ENCODE measurements at regions not wholly inside any gene's neighbourhood (a gene's known extent, or its start where the extent isn't known, plus 50 kb on each side); places are given as distances from the start of the nearest gene placed in this dataset.

DNA sequence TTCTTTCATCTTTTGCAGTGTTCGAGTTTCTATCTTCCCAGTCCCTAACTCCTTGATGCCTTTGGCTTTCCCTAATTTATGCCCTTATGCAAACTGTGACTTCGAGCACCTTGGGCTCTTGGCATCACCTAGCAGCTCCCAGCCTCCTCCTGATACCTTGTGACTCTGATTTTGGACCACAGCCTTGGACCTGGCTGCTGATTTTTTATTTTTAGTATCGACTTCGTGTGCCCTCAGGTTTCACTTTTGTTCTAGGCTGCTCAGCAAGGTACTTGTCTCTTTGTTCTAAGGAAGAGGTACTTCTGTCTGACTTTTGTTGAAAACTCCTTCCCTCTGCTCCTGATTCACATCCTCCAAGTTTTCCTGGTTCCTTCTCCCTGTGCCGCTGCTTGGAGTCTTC is 69.6 kb upstream of the KCNK1 start:
- ChIA-PET POLR2A (no interaction called here), CTCF (no interaction called here)
- Histone ChIP-seq H3K9ac (ENCODE audit: low read length) (no peak overlapping the region), H4K20me1 (ENCODE audit: control insufficient read depth, insufficient read depth, low read length, poor library complexity, severe bottlenecking) (no peaks in the 10 kb centered on the region), H3K79me2 (ENCODE audit: control insufficient read depth, insufficient read depth, low read length) (no peaks in the 10 kb centered on the region), H3K9me3 (ENCODE audit: control extremely low read depth in 1 of 3, control insufficient read depth in 2 of 3, insufficient read depth in 1 of 3, low read length in 2 of 3) (no peaks in the 10 kb centered on the region), H3K4me1 (ENCODE audit: control insufficient read depth in 2 of 2, insufficient read depth in 2 of 2, low read length in 2 of 2) (no peaks in the 10 kb centered on the region), H3K36me3 (replicated peaks in 1 of 2; ENCODE audit: control extremely low read depth in 1 of 2, control insufficient read depth in 1 of 2, extremely low read depth in 1 of 2, insufficient read depth in 2 of 2, low read length in 1 of 2) (no peaks in the 10 kb centered on the region), H3K4me2 (replicated peaks; ENCODE audit: low read depth, low read length, poor library complexity, severe bottlenecking) (no peak overlapping the region), H3K4me3 (ENCODE audit: control extremely low read depth in 1 of 5, extremely low read depth in 1 of 5, insufficient read depth in 1 of 5, low read depth in 2 of 5, low read length in 4 of 5) (no peak overlapping the region), H2AFZ (ENCODE audit: insufficient read depth, low read depth, low read length, poor library complexity, severe bottlenecking) (no peak overlapping the region), H3K27ac (ENCODE audit: low read length in 2 of 2) (no peak overlapping the region), H3K27me3 (replicated peaks in 1 of 4; ENCODE audit: control extremely low read depth in 1 of 4, control insufficient read depth in 3 of 4, insufficient read depth in 4 of 4, low read length in 3 of 4) (no peaks in the 10 kb centered on the region)
- ATAC-seq (ENCODE audit: low read depth): no peak
- no peaks in the 10 kb centered on the region for H3K27me3 Mint-ChIP-seq
- no peaks in the 10 kb centered on the region for H3K4me1 Mint-ChIP-seq
- no peak for DNase-seq
- WGBS (ENCODE audit: insufficient coverage): 83% methylated on average over 3 of the region's 5 CpGs
- H3K27ac Mint-ChIP-seq: no peak overlapping the region
- TF ChIP-seq CTCF (IDR thresholded peaks at IDR 0.05): no peak
- TF ChIP-seq EZH2 (IDR thresholded peaks at IDR 0.05; ENCODE audit: borderline replicate concordance, insufficient read depth, low read depth, low read length, poor library complexity, severe bottlenecking): no peak
- intact Hi-C loops (cut with micrococcal nuclease): no loop called here
- H3K4me3 Mint-ChIP-seq: no peak overlapping the region
- no peaks in the 10 kb centered on the region for H3K9me3 Mint-ChIP-seq (ENCODE audit: insufficient read depth)

DNA sequence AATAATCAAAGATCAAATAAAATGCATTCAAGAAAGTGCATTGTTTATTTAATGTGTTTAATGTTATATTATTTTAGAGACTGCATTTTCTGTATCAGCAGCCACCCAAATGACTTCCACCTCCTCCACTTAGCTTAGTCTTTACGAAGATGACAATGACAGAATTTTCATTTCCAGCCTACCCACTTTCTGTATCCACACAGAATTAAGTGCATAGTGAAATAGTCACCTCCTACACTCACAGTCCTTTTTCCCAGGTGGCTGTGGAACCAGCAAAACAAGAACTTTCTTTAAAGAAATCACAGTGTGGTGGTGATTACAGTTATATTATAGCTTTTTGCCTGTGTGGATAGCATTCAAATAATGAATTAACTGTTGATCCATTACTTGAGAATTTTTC is 66.2 kb upstream of the KCNK1 start:
- H3K27me3 ChIP-seq (replicated peaks in 1 of 4; ENCODE audit: control extremely low read depth in 1 of 4, control insufficient read depth in 3 of 4, insufficient read depth in 4 of 4, low read length in 3 of 4): no peaks in the 10 kb centered on the region
- H3K9me3 Mint-ChIP-seq (ENCODE audit: insufficient read depth): no peaks in the 10 kb centered on the region
- CTCF ChIA-PET: no interaction called here

More for the DNA sequence above, 66.2 kb upstream of the KCNK1 start:
- H3K27me3 Mint-ChIP-seq: no peaks in the 10 kb centered on the region
- Histone ChIP-seq H3K36me3 (replicated peaks in 1 of 2; ENCODE audit: control extremely low read depth in 1 of 2, control insufficient read depth in 1 of 2, extremely low read depth in 1 of 2, insufficient read depth in 2 of 2, low read length in 1 of 2) (no peaks in the 10 kb centered on the region), H3K4me2 (replicated peaks; ENCODE audit: low read depth, low read length, poor library complexity, severe bottlenecking) (no peak overlapping the region), H3K27ac (ENCODE audit: low read length in 2 of 2) (no peak overlapping the region), H3K4me3 (ENCODE audit: control extremely low read depth in 1 of 5, extremely low read depth in 1 of 5, insufficient read depth in 1 of 5, low read depth in 2 of 5, low read length in 4 of 5) (no peak overlapping the region), H4K20me1 (ENCODE audit: control insufficient read depth, insufficient read depth, low read length, poor library complexity, severe bottlenecking) (no peaks in the 10 kb centered on the region), H3K9ac (ENCODE audit: low read length) (no peak overlapping the region), H3K9me3 (ENCODE audit: control extremely low read depth in 1 of 3, control insufficient read depth in 2 of 3, insufficient read depth in 1 of 3, low read length in 2 of 3) (no peaks in the 10 kb centered on the region), H3K4me1 (ENCODE audit: control insufficient read depth in 2 of 2, insufficient read depth in 2 of 2, low read length in 2 of 2) (no peaks in the 10 kb centered on the region), H2AFZ (ENCODE audit: insufficient read depth, low read depth, low read length, poor library complexity, severe bottlenecking) (no peak overlapping the region), H3K79me2 (ENCODE audit: control insufficient read depth, insufficient read depth, low read length) (no peaks in the 10 kb centered on the region)
- H3K27ac Mint-ChIP-seq: no peak overlapping the region
- 100% methylated on average over 1 of the region's 1 CpG for WGBS (ENCODE audit: insufficient coverage)
- H3K4me1 Mint-ChIP-seq: no peaks in the 10 kb centered on the region
- intact Hi-C loops (cut with micrococcal nuclease): no loop called here
- ATAC-seq (ENCODE audit: low read depth) (no peak), DNase-seq (no peak)
- POLR2A ChIA-PET: no interaction called here
- H3K4me3 Mint-ChIP-seq: no peak overlapping the region
- TF ChIP-seq CTCF (IDR thresholded peaks at IDR 0.05) (no peak), EZH2 (IDR thresholded peaks at IDR 0.05; ENCODE audit: borderline replicate concordance, insufficient read depth, low read depth, low read length, poor library complexity, severe bottlenecking) (no peak)
